Activated CD8-positive, alpha-beta T cell treated with anti-CD3 and anti-CD28 coated beads for 36 hours (primary cell): ENCODE measurements at regions not wholly inside any gene's neighbourhood (a gene's known extent, or its start where the extent isn't known, plus 50 kb on each side); places are given as distances from the start of the nearest gene placed in this dataset.

Experiments used
- ATAC-seq: fragments of 200-7000 bp; cut with Tn5 transposase; one replicate; pipeline ENCODE4 v1.10.0; 2021; ENCODE audit warnings: mild to moderate bottlenecking, moderate library complexity
- CTCF ChIA-PET: fragments of 350-600 bp; sonication (Branson Sonifier 250); formaldehyde crosslinking; loops from one replicate; lab custom pipeline; 2021; ENCODE audit warnings: antibody characterized with exemption; lab: Charles Lee
- POLR2A ChIA-PET: fragments of 350-600 bp; sonication (Branson Sonifier 250); formaldehyde crosslinking; loops from one replicate; lab custom pipeline; 2021; ENCODE audit warnings: antibody characterized with exemption; lab: Charles Lee
- DNase-seq: peaks from one replicate; pipeline ENCODE4 v3.0.0-alpha.2; 2020
- H3K27ac Mint-ChIP-seq: one replicate; pipeline ENCODE4 v1.8.0; 2021; ENCODE audit warnings: mild to moderate bottlenecking, mixed read lengths
- H3K27me3 Mint-ChIP-seq: one replicate; pipeline ENCODE4 v1.8.0; 2021; ENCODE audit warnings: mixed read lengths
- H3K36me3 Mint-ChIP-seq: one replicate; pipeline ENCODE4 v1.8.0; 2021; ENCODE audit warnings: low read depth, mixed read lengths
- H3K4me1 Mint-ChIP-seq: one replicate; pipeline ENCODE4 v1.8.0; 2021; ENCODE audit warnings: low read depth, mixed read lengths
- H3K4me3 Mint-ChIP-seq: one replicate; pipeline ENCODE4 v1.8.0; 2021; ENCODE audit warnings: mild to moderate bottlenecking, moderate library complexity, mixed read lengths
- H3K9me3 Mint-ChIP-seq: one replicate; pipeline ENCODE4 v1.8.0; 2021; ENCODE audit warnings: mixed read lengths
- intact Hi-C: fragments of 100-400 bp; cut with micrococcal nuclease; formaldehyde crosslinking; loops from one replicate; pipeline ENCODE4 v1.10.0; 2022
- TF ChIP-seq, protein P1 (sequence below): fragments of 200-600 bp; IDR thresholded peaks from one replicate; pipeline ENCODE4 v1.8.0; 2022; ENCODE audit warnings: antibody characterized with exemption, mild to moderate bottlenecking

DNA sequence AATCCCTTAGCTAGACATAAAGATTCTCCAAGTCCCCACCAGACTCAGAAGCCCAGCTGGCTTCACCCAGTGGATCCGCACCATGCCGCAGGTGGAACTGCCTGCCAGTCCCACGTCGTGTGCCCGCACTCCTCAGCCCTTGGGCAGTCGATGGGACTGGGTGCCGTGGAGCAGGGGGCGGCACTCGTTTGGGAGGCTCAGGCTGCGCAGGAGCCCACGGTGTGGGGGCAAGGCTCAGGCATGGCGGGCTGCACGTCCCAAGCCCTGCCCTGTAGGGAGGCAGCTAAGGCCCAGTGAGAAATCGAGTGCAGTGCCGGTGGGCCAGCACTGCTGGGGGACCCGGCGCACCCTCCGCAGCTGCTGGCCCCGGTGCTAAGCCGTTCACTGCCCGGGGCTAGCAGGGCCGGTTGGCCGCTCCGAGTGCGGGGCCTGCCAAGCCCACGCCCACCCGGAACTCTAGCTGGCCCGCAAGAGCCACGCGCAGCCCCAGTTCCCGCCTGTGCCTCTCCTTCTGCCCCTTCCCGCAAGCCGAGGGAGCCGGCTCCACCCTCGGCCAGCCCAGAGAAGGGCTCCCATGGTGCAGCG is 95.9 kb upstream of the DTNBP1 start:
- Mint-ChIP-seq H3K9me3 (no peaks in the 10 kb centered on the region), H3K27ac (no peak overlapping the region), H3K4me3 (no peak overlapping the region), H3K4me1 (peaks cover 4% of the 10 kb centered on the region), H3K36me3 (no peaks in the 10 kb centered on the region), H3K27me3 (no peaks in the 10 kb centered on the region)
- ChIA-PET CTCF (no interaction called here), POLR2A (no interaction called here)
- DNase-seq (no peak), ATAC-seq (no peak)
- intact Hi-C loops: no loop called here
- TF ChIP-seq, protein P1, sequence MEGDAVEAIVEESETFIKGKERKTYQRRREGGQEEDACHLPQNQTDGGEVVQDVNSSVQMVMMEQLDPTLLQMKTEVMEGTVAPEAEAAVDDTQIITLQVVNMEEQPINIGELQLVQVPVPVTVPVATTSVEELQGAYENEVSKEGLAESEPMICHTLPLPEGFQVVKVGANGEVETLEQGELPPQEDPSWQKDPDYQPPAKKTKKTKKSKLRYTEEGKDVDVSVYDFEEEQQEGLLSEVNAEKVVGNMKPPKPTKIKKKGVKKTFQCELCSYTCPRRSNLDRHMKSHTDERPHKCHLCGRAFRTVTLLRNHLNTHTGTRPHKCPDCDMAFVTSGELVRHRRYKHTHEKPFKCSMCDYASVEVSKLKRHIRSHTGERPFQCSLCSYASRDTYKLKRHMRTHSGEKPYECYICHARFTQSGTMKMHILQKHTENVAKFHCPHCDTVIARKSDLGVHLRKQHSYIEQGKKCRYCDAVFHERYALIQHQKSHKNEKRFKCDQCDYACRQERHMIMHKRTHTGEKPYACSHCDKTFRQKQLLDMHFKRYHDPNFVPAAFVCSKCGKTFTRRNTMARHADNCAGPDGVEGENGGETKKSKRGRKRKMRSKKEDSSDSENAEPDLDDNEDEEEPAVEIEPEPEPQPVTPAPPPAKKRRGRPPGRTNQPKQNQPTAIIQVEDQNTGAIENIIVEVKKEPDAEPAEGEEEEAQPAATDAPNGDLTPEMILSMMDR: no peak

DNA sequence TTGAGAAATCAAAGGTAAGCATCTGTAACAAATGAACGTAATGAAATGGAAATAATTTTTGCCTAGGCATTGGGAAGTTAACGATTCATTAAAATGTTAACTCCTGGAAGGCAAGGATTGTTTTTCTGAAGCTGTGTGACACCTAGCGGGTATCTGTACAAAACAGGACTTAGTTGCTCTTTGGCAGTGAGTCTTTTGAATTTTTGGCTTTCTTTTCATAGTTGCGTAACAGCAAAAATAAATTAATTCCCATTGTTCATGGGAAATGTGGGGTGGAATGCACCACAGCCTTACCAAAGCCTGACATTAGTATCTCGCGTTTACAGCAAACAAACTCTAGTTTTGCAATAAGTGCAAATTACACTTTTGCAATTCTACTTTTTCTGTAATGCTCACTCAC is 92.7 kb upstream of the DTNBP1 start:
- H3K27ac Mint-ChIP-seq: no peak overlapping the region
- no peaks in the 10 kb centered on the region for H3K36me3 Mint-ChIP-seq
- POLR2A ChIA-PET: no interaction called here
- no peaks in the 10 kb centered on the region for H3K27me3 Mint-ChIP-seq
- H3K9me3 Mint-ChIP-seq: no peaks in the 10 kb centered on the region
- ATAC-seq (no peak), DNase-seq (no peak)
- intact Hi-C loops: no loop called here
- TF ChIP-seq, protein P1: no peak
- H3K4me3 Mint-ChIP-seq: no peak overlapping the region
- CTCF ChIA-PET: no interaction called here
- no peaks in the 10 kb centered on the region for H3K4me1 Mint-ChIP-seq

DNA sequence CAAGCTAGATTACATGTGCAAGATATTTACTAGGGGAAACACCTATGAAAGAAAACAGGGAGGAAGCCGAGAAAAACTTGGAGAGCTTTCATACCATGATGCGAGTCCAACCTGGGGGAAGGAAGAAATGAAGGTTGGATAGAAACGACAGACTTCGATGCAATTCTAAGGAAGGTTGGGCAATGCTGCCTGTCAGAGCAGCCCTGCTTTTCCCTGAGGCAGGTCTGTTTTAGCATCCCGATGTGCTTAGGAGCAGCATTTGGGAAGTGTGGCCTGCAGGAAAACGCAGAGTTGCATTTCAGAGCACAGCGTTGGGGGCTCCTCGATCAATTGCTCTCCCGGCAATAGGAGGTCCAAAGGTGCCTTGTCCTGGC is 91.9 kb upstream of the DTNBP1 start:
- no peak overlapping the region for H3K4me3 Mint-ChIP-seq
- CTCF ChIA-PET: no interaction called here
- no peak overlapping the region for H3K27ac Mint-ChIP-seq
- H3K4me1 Mint-ChIP-seq: no peaks in the 10 kb centered on the region
- no peak for ATAC-seq
- no peaks in the 10 kb centered on the region for H3K36me3 Mint-ChIP-seq
- TF ChIP-seq, protein P1: no peak
- intact Hi-C loops: no loop called here
- no peaks in the 10 kb centered on the region for H3K27me3 Mint-ChIP-seq
- no peaks in the 10 kb centered on the region for H3K9me3 Mint-ChIP-seq
- POLR2A ChIA-PET: no interaction called here
- DNase-seq: no peak

DNA sequence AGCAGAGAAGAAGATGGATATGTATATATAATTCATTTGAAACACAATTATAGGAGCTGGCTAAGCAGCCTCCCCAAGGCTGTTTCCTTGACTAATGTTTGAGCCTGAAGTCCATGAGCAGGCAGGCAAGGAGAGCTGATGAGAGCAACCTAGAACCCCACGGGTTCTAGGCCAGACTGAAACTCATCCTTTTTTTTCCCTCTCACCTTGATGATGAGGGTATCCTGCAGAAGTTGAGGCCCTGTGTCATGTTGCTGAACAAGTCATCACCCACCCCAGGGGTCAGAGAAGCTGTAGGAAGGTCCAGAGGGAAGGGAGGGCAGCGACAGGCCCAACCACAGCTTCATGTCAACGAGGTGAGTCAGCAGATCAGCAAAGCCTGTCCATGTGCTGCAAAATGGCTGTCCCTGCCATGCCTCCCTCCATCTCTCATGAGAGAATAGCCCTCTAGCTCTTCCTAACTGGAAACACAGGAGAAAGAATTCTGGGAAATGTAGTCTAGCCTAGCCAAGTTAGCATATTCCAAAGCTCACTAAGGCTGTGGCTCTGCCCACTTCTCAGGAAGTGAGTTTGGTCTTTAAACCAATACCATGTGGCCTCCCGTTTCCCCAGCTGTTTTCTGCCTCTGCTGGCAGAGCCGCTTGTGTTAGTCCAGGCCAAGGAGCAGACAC is 91.3 kb upstream of the DTNBP1 start:
- no peak overlapping the region for H3K27ac Mint-ChIP-seq
- H3K4me3 Mint-ChIP-seq: no peak overlapping the region
- ChIA-PET POLR2A (no interaction called here), CTCF (interaction anchor here (0.6 to 0.9 kb wide), 2 partner anchors 15 to 37 kb away, joined by 3 to 4 read pairs; no protein-coding TSS in a partner anchor)
- no peak for DNase-seq
- H3K4me1 Mint-ChIP-seq: no peaks in the 10 kb centered on the region
- H3K9me3 Mint-ChIP-seq: no peaks in the 10 kb centered on the region
- H3K27me3 Mint-ChIP-seq: no peaks in the 10 kb centered on the region
- no peak for ATAC-seq
- TF ChIP-seq, protein P1: no peak
- H3K36me3 Mint-ChIP-seq: no peaks in the 10 kb centered on the region
- intact Hi-C loops: no loop called here

DNA sequence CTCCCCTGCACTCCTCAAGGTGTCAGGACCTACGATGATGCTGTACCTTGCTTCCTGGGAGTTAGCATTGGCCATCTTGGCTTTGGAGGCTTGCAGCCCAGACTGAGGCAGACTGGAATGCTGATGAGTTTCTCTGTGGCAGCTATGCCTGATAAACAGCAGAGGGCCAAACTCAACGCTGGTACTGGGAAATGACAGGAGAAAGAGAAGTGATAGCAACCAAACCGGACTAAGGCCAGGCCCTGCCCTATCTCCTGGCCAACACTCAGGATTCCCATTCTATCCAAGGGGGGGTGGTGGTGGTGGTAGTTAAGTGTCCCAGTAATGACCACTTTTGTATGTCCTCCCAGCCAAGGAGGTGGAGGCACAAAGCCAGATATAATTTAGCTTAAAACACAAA is 90.0 kb upstream of the DTNBP1 start:
- ChIA-PET CTCF (no interaction called here), POLR2A (no interaction called here)
- TF ChIP-seq, protein P1: no peak
- Mint-ChIP-seq H3K36me3 (no peaks in the 10 kb centered on the region), H3K4me1 (no peaks in the 10 kb centered on the region), H3K27me3 (no peaks in the 10 kb centered on the region), H3K27ac (no peak overlapping the region), H3K9me3 (no peaks in the 10 kb centered on the region), H3K4me3 (no peak overlapping the region)
- ATAC-seq (no peak), DNase-seq (no peak)
- intact Hi-C loops: no loop called here
